HCT116 (cell line): ENCODE measurements at regions not wholly inside any gene's neighbourhood (a gene's known extent, or its start where the extent isn't known, plus 50 kb on each side); places are given as distances from the start of the nearest gene placed in this dataset.

Source experiments
- ATAC-seq: fragments of 200-7000 bp; cut with Tn5 transposase; 2 replicates; pipeline ENCODE4 v1.9.1; 2020; ENCODE audit warnings: mild to moderate bottlenecking, moderate library complexity
- BruUV-seq: library from RNA; stranded (reverse); fragments of 400-500 nt; replicated peaks from 2 replicates; lab custom pipeline; 2021; lab: Mats Ljungman, UMichigan
- CTCF ChIA-PET: fragments of 300-600 bp; sonication (Branson Sonifier 250); formaldehyde crosslinking; loops from one replicate; lab custom pipeline; 2021; ENCODE audit warnings: antibody characterized with exemption; lab: Charles Lee
- POLR2A ChIA-PET: fragments of 300-600, 350-600 bp; sonication (Branson Sonifier 250); formaldehyde crosslinking; loops from one replicate; lab custom pipeline; 2021; ENCODE audit warnings: antibody characterized with exemption; lab: Charles Lee
- RAD21 ChIA-PET, 2 experiments: fragments of 300-600 bp; sonication (Branson Sonifier 250); formaldehyde crosslinking; loops; one replicate each; lab custom pipeline; 2023; ENCODE audit warnings: low total read pairs in 2 of 2; ENCODE audit not compliant: uncharacterized antibody in 2 of 2, unreplicated experiment in 2 of 2, low non-redundant PET in 1 of 2; lab: Charles Lee
- DNase-seq: peaks from one replicate; pipeline ENCODE4 v3.0.0-alpha.2; 2010; ENCODE audit warnings: low read depth, low spot score
- H2AFZ ChIP-seq: fragments of 200-600 bp; shearing (Covaris generic), sonication (generic); 2 replicates; pipeline ENCODE4 v1.6.1; 2017; ENCODE audit warnings: low read depth, mixed run types, mixed read lengths, antibody characterized with exemption, low read length; ENCODE audit not compliant: poor library complexity, severe bottlenecking
- H3K27ac ChIP-seq: 2 replicates; pipeline ENCODE4 v1.5.1; 2012; ENCODE audit warnings: low read depth, low read length
- H3K27me3 ChIP-seq: fragments of 200-600 bp; sonication (generic); 2 replicates; pipeline ENCODE4 v1.6.1; 2016; ENCODE audit warnings: mixed run types, low read length, mixed read lengths; ENCODE audit not compliant: insufficient read depth
- H3K36me3 ChIP-seq, 2 experiments: fragments of 200-500 bp in 1 of 2; fragments of 200-600 bp in 1 of 2; sonication (Bioruptor generic) in 1 of 2; sonication (generic) in 1 of 2; 2 replicates each; pipeline versions ENCODE4 v1.5.1 to v1.6.1; 2014 to 2016; ENCODE audit warnings: low read length in 2 of 2, inconsistent platforms in 1 of 2, mixed read lengths in 1 of 2, mixed run types in 1 of 2; ENCODE audit not compliant: insufficient read depth in 2 of 2, control insufficient read depth in 1 of 2
- H3K4me1 ChIP-seq, 2 experiments: fragments of 200-600 bp in 1 of 2; sonication (generic) in 1 of 2; 2 replicates each; pipeline versions ENCODE4 v1.5.1 to v1.6.1; 2012 to 2017; ENCODE audit warnings: low read length in 2 of 2, inconsistent platforms in 1 of 2, mild to moderate bottlenecking in 1 of 2, mixed read lengths in 1 of 2, mixed run types in 1 of 2, moderate library complexity in 1 of 2; ENCODE audit not compliant: insufficient read depth in 2 of 2, control insufficient read depth in 1 of 2
- H3K4me2 ChIP-seq: fragments of 200-600 bp; sonication (generic); 2 replicates; pipeline ENCODE4 v1.6.1; 2017; ENCODE audit warnings: mixed run types, low read length, mixed read lengths
- H3K4me3 ChIP-seq, 2 experiments: fragments of 200-600 bp in 1 of 2; sonication (generic) in 1 of 2; replicated peaks in 1 of 2; 2 replicates each; pipeline ENCODE4 v1.5.1; 2011 to 2016; ENCODE audit warnings: low read length in 2 of 2, control low read depth in 1 of 2, low read depth in 1 of 2, mild to moderate bottlenecking in 1 of 2, mixed read lengths in 1 of 2, mixed run types in 1 of 2
- H3K79me2 ChIP-seq: fragments of 200-600 bp; sonication (generic); 2 replicates; pipeline ENCODE4 v1.6.1; 2017; ENCODE audit warnings: mild to moderate bottlenecking, mixed run types, low read length, moderate library complexity, mixed read lengths; ENCODE audit not compliant: insufficient read depth
- H3K9ac ChIP-seq: fragments of 200-600 bp; sonication (generic); 2 replicates; pipeline ENCODE4 v1.6.1; 2016; ENCODE audit warnings: low read length, mixed read lengths
- H3K9me2 ChIP-seq: fragments of 200-600 bp; sonication (generic), shearing (Covaris generic); 2 replicates; pipeline ENCODE4 v1.6.1; 2017; ENCODE audit warnings: mixed run types, mild to moderate bottlenecking, moderate library complexity; ENCODE audit not compliant: insufficient read depth
- H3K9me3 ChIP-seq, 2 experiments: fragments of 200-500 bp in 1 of 2; fragments of 200-600 bp in 1 of 2; sonication (Bioruptor generic) in 1 of 2; sonication (generic) in 1 of 2; 2 replicates each; pipeline ENCODE4 v1.6.1; 2014 to 2017; ENCODE audit warnings: low read length in 2 of 2, mixed read lengths in 2 of 2, inconsistent platforms in 1 of 2, low read depth in 1 of 2, mild to moderate bottlenecking in 1 of 2, mixed run types in 1 of 2, moderate library complexity in 1 of 2; ENCODE audit not compliant: control insufficient read depth in 1 of 2, insufficient read depth in 1 of 2
- H4K20me1 ChIP-seq: fragments of 200-600 bp; sonication (generic), shearing (Covaris generic); 2 replicates; pipeline ENCODE4 v1.6.1; 2017; ENCODE audit warnings: mixed run types, mild to moderate bottlenecking, moderate library complexity; ENCODE audit not compliant: insufficient read depth
- ATF3 ChIP-seq: IDR thresholded peaks from 2 replicates; pipeline ENCODE4 v1.6.1; 2012
- YY1 ChIP-seq: IDR thresholded peaks from 2 replicates; pipeline ENCODE4 v1.6.1; 2011; ENCODE audit warnings: low read length, low read depth, moderate library complexity, mild to moderate bottlenecking; ENCODE audit not compliant: insufficient replicate concordance; ENCODE audit errors: extremely low read depth
- ZBTB33 ChIP-seq: IDR thresholded peaks from 2 replicates; pipeline ENCODE4 v1.6.1; 2011; ENCODE audit warnings: mild to moderate bottlenecking, low read length, moderate library complexity; ENCODE audit not compliant: insufficient replicate concordance; ENCODE audit errors: extremely low read depth
- intact Hi-C: fragments of 100-400 bp; cut with micrococcal nuclease; formaldehyde crosslinking; loops from 2 replicates; pipeline ENCODE4 v1.10.0; 2022
- TF ChIP-seq, protein P1 (sequence below), 3 experiments: fragments of 200-600 bp in 1 of 3; sonication (generic) in 1 of 3; IDR thresholded peaks in 2 of 3; conservative IDR thresholded peaks in 1 of 3; 2 replicates each; pipeline ENCODE4 v1.5.1; 2012 to 2017; ENCODE audit warnings: low read depth in 2 of 3, low read length in 2 of 3, antibody characterized with exemption in 1 of 3, borderline replicate concordance in 1 of 3, control low read depth in 1 of 3, mild to moderate bottlenecking in 1 of 3, mixed read lengths in 1 of 3, mixed run types in 1 of 3, moderate library complexity in 1 of 3; ENCODE audit not compliant: insufficient read depth in 1 of 3

DNA sequence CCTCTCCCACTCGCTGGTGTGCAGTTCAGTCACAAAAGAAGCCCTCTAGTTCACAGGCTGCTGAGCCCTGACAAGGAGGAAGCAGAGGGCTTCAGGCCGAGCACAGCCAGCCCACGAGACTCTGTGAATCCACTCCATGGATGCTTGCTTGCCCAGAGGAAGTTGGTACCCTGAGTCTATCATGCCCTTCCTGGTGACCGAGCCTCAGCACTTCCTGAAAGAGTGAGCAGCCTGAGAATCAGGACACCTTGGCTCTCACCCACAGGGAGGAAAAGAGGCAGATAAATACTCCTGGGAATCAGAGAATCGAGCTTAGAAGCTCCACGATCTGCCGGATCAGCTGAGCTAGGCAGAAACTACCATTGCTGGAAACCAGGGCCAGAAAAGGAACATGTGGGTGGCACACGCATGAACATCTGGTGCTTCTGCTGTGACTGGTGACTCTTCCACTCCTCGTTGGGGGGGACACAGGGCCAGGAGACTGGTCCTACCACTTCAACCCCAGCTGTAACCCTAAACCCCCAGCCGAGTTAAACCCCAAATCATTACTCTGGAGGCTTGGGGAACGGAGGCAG lies 376.3 kb upstream of the CAMK1G start:
- TF ChIP-seq ZBTB33 (no peak), ATF3 (no peak), YY1 (no peak)
- TF ChIP-seq, protein P1, sequence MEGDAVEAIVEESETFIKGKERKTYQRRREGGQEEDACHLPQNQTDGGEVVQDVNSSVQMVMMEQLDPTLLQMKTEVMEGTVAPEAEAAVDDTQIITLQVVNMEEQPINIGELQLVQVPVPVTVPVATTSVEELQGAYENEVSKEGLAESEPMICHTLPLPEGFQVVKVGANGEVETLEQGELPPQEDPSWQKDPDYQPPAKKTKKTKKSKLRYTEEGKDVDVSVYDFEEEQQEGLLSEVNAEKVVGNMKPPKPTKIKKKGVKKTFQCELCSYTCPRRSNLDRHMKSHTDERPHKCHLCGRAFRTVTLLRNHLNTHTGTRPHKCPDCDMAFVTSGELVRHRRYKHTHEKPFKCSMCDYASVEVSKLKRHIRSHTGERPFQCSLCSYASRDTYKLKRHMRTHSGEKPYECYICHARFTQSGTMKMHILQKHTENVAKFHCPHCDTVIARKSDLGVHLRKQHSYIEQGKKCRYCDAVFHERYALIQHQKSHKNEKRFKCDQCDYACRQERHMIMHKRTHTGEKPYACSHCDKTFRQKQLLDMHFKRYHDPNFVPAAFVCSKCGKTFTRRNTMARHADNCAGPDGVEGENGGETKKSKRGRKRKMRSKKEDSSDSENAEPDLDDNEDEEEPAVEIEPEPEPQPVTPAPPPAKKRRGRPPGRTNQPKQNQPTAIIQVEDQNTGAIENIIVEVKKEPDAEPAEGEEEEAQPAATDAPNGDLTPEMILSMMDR (IDR thresholded peaks at IDR 0.05 in 2 of 3, conservative IDR thresholded peaks at IDR 0.05 in 1 of 3; ENCODE audit: borderline replicate concordance in 1 of 3, insufficient read depth in 1 of 3, low read depth in 2 of 3, low read length in 2 of 3), result no peak
- TF ChIP-seq, all 23 proteins: peak for 0
- Histone ChIP-seq H3K27me3 (peaks cover 51% of the 10 kb centered on the region), H3K79me2 (no peaks in the 10 kb centered on the region), H2AFZ (no peak overlapping the region), H3K4me1 (no peaks in the 10 kb centered on the region), H3K9me2 (no peaks in the 10 kb centered on the region), H3K4me3 (no peak overlapping the region), H4K20me1 (no peaks in the 10 kb centered on the region), H3K9ac (no peak overlapping the region), H3K36me3 (no peaks in the 10 kb centered on the region), H3K9me3 (no peaks in the 10 kb centered on the region), H3K27ac (no peak overlapping the region), H3K4me2 (no peak overlapping the region)
- no peak for DNase-seq
- ATAC-seq, result peak; percentile 18; the same call in 1 of the 2 replicates
- ChIA-PET RAD21 (no interaction called here), CTCF (interaction anchor here (0.8 to 1.9 kb wide), 4 partner anchors 42 to 555 kb away, joined by 3 to 8 read pairs (median 4); no protein-coding TSS in a partner anchor), POLR2A (no interaction called here)
- intact Hi-C loops, result loop anchor here (5.0 kb wide), 1 partner anchor 555 kb away; no protein-coding TSS in a partner anchor
- BruUV-seq, result no TSS peak
